HEK293 (cell line): ENCODE measurements at regions not wholly inside any gene's neighbourhood (a gene's known extent, or its start where the extent isn't known, plus 50 kb on each side); places are given as distances from the start of the nearest gene placed in this dataset.

Experiments
- BCL11A ChIP-seq: fragments of 450-650 bp; formaldehyde crosslinking; IDR thresholded peaks from 2 replicates; pipeline ENCODE4 v1.5.1; 2016; ENCODE audit warnings: low read depth, missing biosample characterization, missing genetic modification characterization
- FEZF1 ChIP-seq: fragments of 450-650 bp; formaldehyde crosslinking; IDR thresholded peaks from 2 replicates; pipeline ENCODE4 v1.5.1; 2016; ENCODE audit warnings: missing biosample characterization, missing genetic modification characterization
- PRDM2 ChIP-seq: fragments of 450-650 bp; formaldehyde crosslinking; IDR thresholded peaks from 2 replicates; pipeline ENCODE4 v1.5.1; 2016; ENCODE audit warnings: missing biosample characterization, missing genetic modification characterization, borderline replicate concordance
- PRDM4 ChIP-seq: fragments of 450-650 bp; formaldehyde crosslinking; IDR thresholded peaks from 2 replicates; pipeline ENCODE4 v1.5.1; 2017; ENCODE audit warnings: missing biosample characterization, missing genetic modification characterization
- RBAK ChIP-seq: fragments of 450-650 bp; formaldehyde crosslinking; IDR thresholded peaks from 2 replicates; pipeline ENCODE4 v1.5.1; 2016; ENCODE audit warnings: missing biosample characterization, missing genetic modification characterization
- ZBTB11 ChIP-seq: fragments of 450-650 bp; formaldehyde crosslinking; conservative IDR thresholded peaks from 2 replicates; pipeline ENCODE4 v1.5.1; 2016; ENCODE audit warnings: low read depth, missing biosample characterization, missing genetic modification characterization
- ZBTB17 ChIP-seq: fragments of 450-650 bp; formaldehyde crosslinking; IDR thresholded peaks from 2 replicates; pipeline ENCODE4 v1.5.1; 2016; ENCODE audit warnings: missing biosample characterization, missing genetic modification characterization
- ZNF214 ChIP-seq: fragments of 450-650 bp; formaldehyde crosslinking; IDR thresholded peaks from 2 replicates; pipeline ENCODE4 v1.5.1; 2017; ENCODE audit warnings: missing biosample characterization, mild to moderate bottlenecking, missing genetic modification characterization, borderline replicate concordance
- ZNF221 ChIP-seq: fragments of 450-650 bp; formaldehyde crosslinking; IDR thresholded peaks from 2 replicates; pipeline ENCODE4 v1.5.1; 2017; ENCODE audit warnings: missing biosample characterization, missing genetic modification characterization, borderline replicate concordance
- ZNF280D ChIP-seq: fragments of 450-650 bp; formaldehyde crosslinking; IDR thresholded peaks from 2 replicates; pipeline ENCODE4 v1.5.1; 2016; ENCODE audit warnings: missing biosample characterization, missing genetic modification characterization
- ZNF37A ChIP-seq: fragments of 450-650 bp; IDR thresholded peaks from 2 replicates; pipeline ENCODE4 v1.5.1; 2018; ENCODE audit warnings: missing biosample characterization, missing genetic modification characterization
- ZNF391 ChIP-seq: fragments of 450-650 bp; formaldehyde crosslinking; IDR thresholded peaks from 2 replicates; pipeline ENCODE4 v1.5.1; 2016; ENCODE audit warnings: low read depth, missing biosample characterization, missing genetic modification characterization, borderline replicate concordance
- ZNF404 ChIP-seq: fragments of 450-650 bp; formaldehyde crosslinking; IDR thresholded peaks from 2 replicates; pipeline ENCODE4 v1.5.1; 2017; ENCODE audit warnings: missing biosample characterization, missing genetic modification characterization
- ZNF426 ChIP-seq: fragments of 450-650 bp; formaldehyde crosslinking; IDR thresholded peaks from 2 replicates; pipeline ENCODE4 v1.5.1; 2017; ENCODE audit warnings: missing biosample characterization, missing genetic modification characterization, mild to moderate bottlenecking, inconsistent platforms, moderate library complexity
- ZNF48 ChIP-seq: fragments of 450-650 bp; formaldehyde crosslinking; IDR thresholded peaks from 2 replicates; pipeline ENCODE4 v1.5.1; 2016; ENCODE audit warnings: missing biosample characterization, missing genetic modification characterization
- ZNF585B ChIP-seq: fragments of 450-650 bp; formaldehyde crosslinking; IDR thresholded peaks from 2 replicates; pipeline ENCODE4 v1.5.1; 2016; ENCODE audit warnings: missing biosample characterization, missing genetic modification characterization
- ZNF596 ChIP-seq: fragments of 450-650 bp; IDR thresholded peaks from 2 replicates; pipeline ENCODE4 v1.5.0; 2018; ENCODE audit warnings: missing biosample characterization, mild to moderate bottlenecking, missing genetic modification characterization, moderate library complexity
- ZNF660 ChIP-seq: fragments of 450-650 bp; IDR thresholded peaks from 2 replicates; pipeline ENCODE4 v1.5.1; 2018; ENCODE audit warnings: missing biosample characterization, mild to moderate bottlenecking, missing genetic modification characterization
- ZNF677 ChIP-seq: fragments of 450-650 bp; IDR thresholded peaks from 2 replicates; pipeline ENCODE4 v1.5.0; 2018; ENCODE audit warnings: missing biosample characterization, mild to moderate bottlenecking, missing genetic modification characterization, moderate library complexity
- TF ChIP-seq, protein P1 (sequence below): fragments of 450-650 bp; IDR thresholded peaks from 2 replicates; pipeline ENCODE4 v1.5.1; 2018; ENCODE audit warnings: missing biosample characterization, missing genetic modification characterization
- TF ChIP-seq, protein P2 (sequence below): fragments of 450-650 bp; formaldehyde crosslinking; IDR thresholded peaks from 2 replicates; pipeline ENCODE4 v1.5.1; 2016; ENCODE audit warnings: missing biosample characterization, missing genetic modification characterization, borderline replicate concordance

DNA sequence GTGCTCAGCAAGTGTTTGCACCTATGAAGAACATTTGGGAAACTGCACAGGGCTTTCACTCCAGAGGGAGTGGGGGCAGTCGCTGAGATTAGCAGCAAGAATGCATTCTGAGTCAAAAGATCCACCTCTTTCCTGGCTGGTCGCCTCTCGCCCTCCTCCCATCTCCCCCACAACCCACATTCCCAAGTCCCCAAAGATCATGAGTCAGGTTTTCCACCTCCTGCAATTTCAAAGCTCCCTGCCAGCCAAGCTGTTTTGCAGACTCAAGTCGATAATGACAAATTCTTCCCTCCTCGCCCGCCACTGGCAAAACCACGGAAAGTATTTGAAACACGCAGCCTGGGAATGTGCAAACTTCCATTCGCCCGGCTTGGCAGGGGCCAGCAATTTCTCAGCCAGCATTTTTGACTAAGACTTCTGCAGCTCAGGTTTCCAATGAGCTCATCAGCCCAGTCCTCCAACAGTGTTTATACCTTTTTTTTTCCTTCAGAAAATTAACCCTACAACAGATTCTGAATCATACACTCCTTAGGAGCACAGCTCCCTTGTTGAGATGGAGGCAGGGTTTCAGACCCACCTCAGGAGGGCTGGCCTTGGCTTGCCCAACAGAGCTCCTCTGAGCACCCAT is 181.4 kb downstream of the SMAD6 start (continued):
- no peak for TF ChIP-seq PRDM2
- peak; percentile 89 for TF ChIP-seq ZBTB17
- no peak for TF ChIP-seq ZBTB11 (tag by site-specific recombination)
- no peak for TF ChIP-seq ZNF585B (tag by site-specific recombination)
- TF ChIP-seq ZNF404, result no peak
- TF ChIP-seq, protein P1, sequence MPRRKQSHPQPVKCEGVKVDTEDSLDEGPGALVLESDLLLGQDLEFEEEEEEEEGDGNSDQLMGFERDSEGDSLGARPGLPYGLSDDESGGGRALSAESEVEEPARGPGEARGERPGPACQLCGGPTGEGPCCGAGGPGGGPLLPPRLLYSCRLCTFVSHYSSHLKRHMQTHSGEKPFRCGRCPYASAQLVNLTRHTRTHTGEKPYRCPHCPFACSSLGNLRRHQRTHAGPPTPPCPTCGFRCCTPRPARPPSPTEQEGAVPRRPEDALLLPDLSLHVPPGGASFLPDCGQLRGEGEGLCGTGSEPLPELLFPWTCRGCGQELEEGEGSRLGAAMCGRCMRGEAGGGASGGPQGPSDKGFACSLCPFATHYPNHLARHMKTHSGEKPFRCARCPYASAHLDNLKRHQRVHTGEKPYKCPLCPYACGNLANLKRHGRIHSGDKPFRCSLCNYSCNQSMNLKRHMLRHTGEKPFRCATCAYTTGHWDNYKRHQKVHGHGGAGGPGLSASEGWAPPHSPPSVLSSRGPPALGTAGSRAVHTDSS, result no peak
- no peak for TF ChIP-seq ZNF596 (tag by site-specific recombination)
- no peak for TF ChIP-seq ZNF214 (tag by site-specific recombination)
- no peak for TF ChIP-seq ZNF677 (tag by site-specific recombination)
- no peak for TF ChIP-seq ZNF221 (tag by site-specific recombination)
- peak; percentile 98 for TF ChIP-seq ZNF660 (tag by site-specific recombination)
- TF ChIP-seq FEZF1 (tag by site-specific recombination), result peak; percentile 84
- peak; percentile 94; the same call in 1 of the 2 replicates for TF ChIP-seq ZNF280D
- TF ChIP-seq, protein P2, sequence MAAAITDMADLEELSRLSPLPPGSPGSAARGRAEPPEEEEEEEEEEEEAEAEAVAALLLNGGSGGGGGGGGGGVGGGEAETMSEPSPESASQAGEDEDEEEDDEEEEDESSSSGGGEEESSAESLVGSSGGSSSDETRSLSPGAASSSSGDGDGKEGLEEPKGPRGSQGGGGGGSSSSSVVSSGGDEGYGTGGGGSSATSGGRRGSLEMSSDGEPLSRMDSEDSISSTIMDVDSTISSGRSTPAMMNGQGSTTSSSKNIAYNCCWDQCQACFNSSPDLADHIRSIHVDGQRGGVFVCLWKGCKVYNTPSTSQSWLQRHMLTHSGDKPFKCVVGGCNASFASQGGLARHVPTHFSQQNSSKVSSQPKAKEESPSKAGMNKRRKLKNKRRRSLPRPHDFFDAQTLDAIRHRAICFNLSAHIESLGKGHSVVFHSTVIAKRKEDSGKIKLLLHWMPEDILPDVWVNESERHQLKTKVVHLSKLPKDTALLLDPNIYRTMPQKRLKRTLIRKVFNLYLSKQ (tag by site-specific recombination), result no peak
- TF ChIP-seq ZNF48 (tag by site-specific recombination), result no peak
- peak; percentile 91; the same call in 1 of the 2 replicates for TF ChIP-seq BCL11A (tag by site-specific recombination)
- TF ChIP-seq RBAK (tag by site-specific recombination), result no peak
- TF ChIP-seq PRDM4, result peak; percentile 72
- TF ChIP-seq ZNF37A (tag by site-specific recombination), result no peak
- no peak for TF ChIP-seq ZNF426 (tag by site-specific recombination)
- TF ChIP-seq ZNF391 (tag by site-specific recombination), result peak; percentile 97; the same call in 1 of the 2 replicates
